Astrocyte of the cerebellum (primary cell): ENCODE measurements at regions not wholly inside any gene's neighbourhood (a gene's known extent, or its start where the extent isn't known, plus 50 kb on each side); places are given as distances from the start of the nearest gene placed in this dataset.

ENCODE experiments used
- DNase-seq: peaks from one replicate; pipeline ENCODE4 v3.0.0-alpha.2; 2011; ENCODE audit warnings: low read depth
- H3K4me3 ChIP-seq: 2 replicates; pipeline ENCODE4 v1.5.1; 2011; ENCODE audit warnings: mild to moderate bottlenecking, low read depth, low read length, moderate library complexity
- CTCF ChIP-seq: IDR thresholded peaks from 2 replicates; pipeline ENCODE4 v1.5.1; 2012; ENCODE audit warnings: low read length, low read depth, moderate library complexity, mild to moderate bottlenecking; ENCODE audit errors: missing control alignments
- in situ Hi-C: cut with HindIII; loops from 2 replicates; pipeline ENCODE4 v1.10.0; 2017; ENCODE audit warnings: low sequenced_read_pairs

- H3K4me3 ChIP-seq, result no peak overlapping the region
- DNase-seq, result no peak
- TF ChIP-seq CTCF, result no peak
- in situ Hi-C loops, result no loop called here
These were observed 82.4 kb upstream of the MBNL2 start for GRCh38 chr13:97139691-97140090.

- H3K4me3 ChIP-seq, result no peak overlapping the region
- no peak for DNase-seq
- in situ Hi-C loops, result no loop called here
- no peak for TF ChIP-seq CTCF
These were observed 82.0 kb upstream of the MBNL2 start for GRCh38 chr13:97140131-97140530.

GRCh38 chr13:97140611-97141010 is 81.5 kb upstream of the MBNL2 start:
- no peak overlapping the region for H3K4me3 ChIP-seq
- in situ Hi-C loops, result no loop called here
- DNase-seq, result no peak
- TF ChIP-seq CTCF, result no peak

- in situ Hi-C loops, result no loop called here
These were observed 81.0 kb upstream of the MBNL2 start for GRCh38 chr13:97141097-97141496.

GRCh38 chr13:97141564-97142005 is 80.5 kb upstream of the MBNL2 start:
- no peak for TF ChIP-seq CTCF
- peak; percentile 63 for DNase-seq
- in situ Hi-C loops, result no loop called here
- H3K4me3 ChIP-seq, result no peak overlapping the region

More at GRCh38 chr13:97141097-97141496, 81.0 kb upstream of the MBNL2 start:
- no peak for TF ChIP-seq CTCF
- no peak overlapping the region for H3K4me3 ChIP-seq
- no peak for DNase-seq

GRCh38 chr13:97142452-97142851 is 79.7 kb upstream of the MBNL2 start:
- in situ Hi-C loops, result no loop called here
- no peak overlapping the region for H3K4me3 ChIP-seq
- TF ChIP-seq CTCF, result no peak
- no peak for DNase-seq

GRCh38 chr13:97145057-97145456 is 77.1 kb upstream of the MBNL2 start:
- no peak for DNase-seq
- TF ChIP-seq CTCF, result no peak
- H3K4me3 ChIP-seq, result no peak overlapping the region
- in situ Hi-C loops, result no loop called here
